ENCODE measurements at regions not wholly inside any gene's neighbourhood (a gene's known extent, or its start where the extent isn't known, plus 50 kb on each side); places are given as distances from the start of the nearest gene placed in this dataset.
"Not testable (repeated sequence)": the region's sequence is repeated elsewhere in the genome, so short reads cannot be mapped to it uniquely, and the experiment has no call there.

- DNase-seq (ENCODE audit: low spot score): no peak
These were observed 97.6 kb upstream of the ANXA1 start for GRCh38 chr9:73054091-73054490.

GRCh38 chr9:73053543-73053942 is 98.1 kb upstream of the ANXA1 start:
- DNase-seq (ENCODE audit: low spot score): no peak

- peak; percentile 10 for DNase-seq (ENCODE audit: low spot score)
These were observed 98.2 kb upstream of the ALDH1A1 start for GRCh38 chr9:73050887-73051550.

GRCh38 chr9:73050065-73050816 is 97.4 kb upstream of the ALDH1A1 start:
- DNase-seq (ENCODE audit: low spot score): no peak

- no peak for DNase-seq (ENCODE audit: low spot score)
These were observed 96.4 kb upstream of the ALDH1A1 start for GRCh38 chr9:73049280-73049679.

- no peak for DNase-seq (ENCODE audit: low spot score)
These were observed 93.9 kb upstream of the ALDH1A1 start for GRCh38 chr9:73046769-73047168.

GRCh38 chr9:73044776-73045175 is 91.9 kb upstream of the ALDH1A1 start:
- not testable (repeated sequence) for DNase-seq (ENCODE audit: low spot score)

- DNase-seq (ENCODE audit: low spot score): no peak
These were observed 89.3 kb upstream of the ALDH1A1 start for GRCh38 chr9:73042155-73042554.

- no peak for DNase-seq (ENCODE audit: low spot score)
These were observed 86.7 kb upstream of the ALDH1A1 start for GRCh38 chr9:73039271-73040263.

GRCh38 chr9:73038613-73039012 is 85.8 kb upstream of the ALDH1A1 start:
- DNase-seq (ENCODE audit: low spot score): no peak

- DNase-seq (ENCODE audit: low spot score): peak; percentile 10
These were observed 85.2 kb upstream of the ALDH1A1 start for GRCh38 chr9:73038089-73038509.

GRCh38 chr9:73037613-73038012 is 84.8 kb upstream of the ALDH1A1 start:
- no peak for DNase-seq (ENCODE audit: low spot score)

- no peak for DNase-seq (ENCODE audit: low spot score)
These were observed 82.1 kb upstream of the ALDH1A1 start for GRCh38 chr9:73034962-73035361.

- no peak for DNase-seq (ENCODE audit: low spot score)
These were observed 78.5 kb upstream of the ALDH1A1 start for GRCh38 chr9:73031350-73031749.

- no peak for DNase-seq (ENCODE audit: low spot score)
These were observed 77.6 kb upstream of the ALDH1A1 start for GRCh38 chr9:73030370-73031030.

- no peak for DNase-seq (ENCODE audit: low spot score)
These were observed 76.5 kb upstream of the ALDH1A1 start for GRCh38 chr9:73029346-73029745.

GRCh38 chr9:73026375-73026774 is 73.5 kb upstream of the ALDH1A1 start:
- no peak for DNase-seq (ENCODE audit: low spot score)

- no peak for DNase-seq (ENCODE audit: low spot score)
These were observed 71.8 kb upstream of the ALDH1A1 start for GRCh38 chr9:73024601-73025034.

- DNase-seq (ENCODE audit: low spot score): peak; percentile 10
These were observed 70.2 kb upstream of the ALDH1A1 start for GRCh38 chr9:73023025-73023541.

- no peak for DNase-seq (ENCODE audit: low spot score)
These were observed 69.5 kb upstream of the ALDH1A1 start for GRCh38 chr9:73022353-73022752.

GRCh38 chr9:73020877-73021276 is 68.0 kb upstream of the ALDH1A1 start:
- DNase-seq (ENCODE audit: low spot score): no peak

GRCh38 chr9:73014011-73014410 is 61.2 kb upstream of the ALDH1A1 start:
- no peak for DNase-seq (ENCODE audit: low spot score)

All from HuH-7 (cell line).